ENCODE measurements at regions not wholly inside any gene's neighbourhood (a gene's known extent, or its start where the extent isn't known, plus 50 kb on each side); places are given as distances from the start of the nearest gene placed in this dataset.
A peak's percentile ranks its signal among the peaks of the same experiment; 100 is the strongest.
"Not testable (repeated sequence)": the region's sequence is repeated elsewhere in the genome, so short reads cannot be mapped to it uniquely, and the experiment has no call there.

DNA sequence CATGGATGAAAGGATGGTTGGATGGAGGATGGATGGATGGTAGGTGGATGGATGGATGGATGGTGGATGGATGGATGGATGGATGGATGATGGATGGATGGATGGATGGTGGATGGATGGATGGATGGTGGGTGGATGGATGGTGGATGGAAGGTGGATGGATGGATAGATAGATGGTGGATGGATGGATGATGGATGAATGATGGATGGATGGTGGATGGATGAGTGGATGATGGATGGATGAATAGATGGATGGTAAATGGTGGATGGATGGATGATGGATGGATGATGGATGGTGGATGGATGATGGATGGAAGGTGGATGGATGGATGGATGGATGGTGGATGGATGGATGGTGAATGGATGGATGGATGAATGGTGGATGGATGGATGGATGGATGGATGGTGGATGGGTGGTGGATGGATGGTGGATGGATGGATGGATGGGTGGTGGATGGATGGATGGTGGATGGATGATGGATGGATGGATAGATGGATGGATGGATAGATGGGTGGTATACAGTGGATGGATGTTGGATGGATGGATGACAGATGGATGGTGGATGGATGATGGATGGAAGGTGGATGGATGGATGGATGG is 350.8 kb downstream of the BRD1 start:
- no peak for DNase-seq

DNA sequence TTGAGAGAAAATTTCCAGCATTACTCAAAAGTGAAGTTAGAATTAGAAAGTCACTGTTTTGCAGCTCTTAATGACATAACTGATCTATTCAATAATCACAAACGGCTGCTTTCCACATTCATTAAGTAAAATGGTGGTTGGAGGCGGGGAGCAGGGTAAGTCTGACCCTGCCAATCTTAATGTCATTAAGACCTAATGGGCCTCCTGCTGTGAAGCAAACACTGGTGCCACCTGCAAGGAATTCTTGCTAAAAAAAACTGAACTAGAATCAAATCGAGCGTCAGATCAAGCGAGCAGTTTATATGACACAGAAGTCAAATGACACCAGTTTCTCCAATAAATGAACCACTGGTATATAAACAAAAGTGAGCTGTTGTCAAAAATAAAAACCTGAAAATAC is 351.5 kb downstream of the BRD1 start:
- no peak for DNase-seq

DNA sequence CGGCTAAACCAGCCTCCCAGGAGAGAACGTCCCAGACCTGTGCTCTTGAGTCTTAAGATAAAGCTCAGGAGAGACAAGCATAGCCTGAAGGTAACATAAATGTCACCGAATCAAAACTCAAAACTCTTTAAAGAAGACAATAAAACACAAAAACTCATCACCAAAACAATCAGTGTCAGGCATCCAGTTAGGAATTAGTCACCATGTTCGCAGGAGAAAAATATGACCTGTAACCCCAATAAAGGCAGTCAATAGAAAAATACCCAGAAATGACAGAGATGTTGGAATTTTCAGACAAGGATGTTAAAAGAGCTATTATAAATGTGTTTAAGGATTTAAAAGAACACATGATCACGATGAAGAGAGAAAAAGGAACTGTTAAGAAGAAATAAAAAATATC is 352.4 kb downstream of the BRD1 start:
- no peak for DNase-seq

DNA sequence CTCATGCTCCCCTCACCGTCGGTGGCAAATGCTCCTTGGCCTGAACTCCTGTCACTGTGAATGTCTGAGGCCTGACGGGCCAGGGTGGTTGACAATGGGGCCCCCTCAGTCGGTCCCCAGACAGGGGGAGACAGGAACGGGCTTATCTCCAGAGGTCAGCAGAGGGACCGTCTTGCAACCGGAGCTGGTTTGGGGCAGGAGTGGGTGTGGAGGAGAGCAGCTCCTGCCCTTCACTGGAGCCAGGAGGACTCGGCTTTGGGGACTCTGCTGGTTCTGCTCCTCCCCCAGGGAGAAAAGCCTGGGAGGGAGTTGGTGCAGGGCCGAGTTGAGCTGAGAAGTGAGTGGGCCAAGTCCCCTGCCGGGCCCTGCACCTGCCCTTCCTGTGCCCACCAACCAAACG is 354.4 kb downstream of the BRD1 start:
- no peak for DNase-seq

DNA sequence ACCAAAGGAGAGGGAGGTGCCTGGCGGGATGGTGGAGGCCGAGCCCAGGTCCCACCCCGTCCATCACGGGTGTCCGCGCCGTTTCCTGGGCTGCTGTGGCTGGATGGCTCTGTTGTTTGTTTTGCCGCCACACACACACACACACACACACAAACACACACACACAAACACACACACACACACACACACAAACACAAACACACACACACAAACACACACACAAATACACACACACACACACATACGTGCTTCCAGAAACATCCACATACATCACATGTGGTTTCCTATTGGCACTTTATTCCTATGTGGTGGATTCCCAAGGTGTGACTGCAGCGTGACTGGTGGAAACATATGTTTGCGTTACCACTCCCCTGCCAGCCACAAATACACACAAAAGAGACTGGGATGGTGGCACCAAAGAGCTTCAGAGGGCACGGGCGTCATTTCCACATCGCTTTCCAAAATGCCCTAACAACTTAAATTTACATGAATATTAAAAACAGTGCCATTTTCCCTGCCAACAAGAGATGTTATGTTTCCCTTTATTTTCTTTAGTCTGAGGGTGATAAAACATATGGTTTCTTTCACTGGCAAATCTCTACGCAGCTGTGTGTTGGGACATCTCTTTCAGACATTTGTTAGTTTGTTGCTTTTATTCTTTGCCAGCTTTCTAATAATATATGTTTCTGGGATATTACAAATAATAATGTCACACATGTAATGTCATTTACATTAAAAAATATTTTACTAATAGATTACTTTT is 356.8 kb downstream of the BRD1 start:
- DNase-seq: no peak

DNA sequence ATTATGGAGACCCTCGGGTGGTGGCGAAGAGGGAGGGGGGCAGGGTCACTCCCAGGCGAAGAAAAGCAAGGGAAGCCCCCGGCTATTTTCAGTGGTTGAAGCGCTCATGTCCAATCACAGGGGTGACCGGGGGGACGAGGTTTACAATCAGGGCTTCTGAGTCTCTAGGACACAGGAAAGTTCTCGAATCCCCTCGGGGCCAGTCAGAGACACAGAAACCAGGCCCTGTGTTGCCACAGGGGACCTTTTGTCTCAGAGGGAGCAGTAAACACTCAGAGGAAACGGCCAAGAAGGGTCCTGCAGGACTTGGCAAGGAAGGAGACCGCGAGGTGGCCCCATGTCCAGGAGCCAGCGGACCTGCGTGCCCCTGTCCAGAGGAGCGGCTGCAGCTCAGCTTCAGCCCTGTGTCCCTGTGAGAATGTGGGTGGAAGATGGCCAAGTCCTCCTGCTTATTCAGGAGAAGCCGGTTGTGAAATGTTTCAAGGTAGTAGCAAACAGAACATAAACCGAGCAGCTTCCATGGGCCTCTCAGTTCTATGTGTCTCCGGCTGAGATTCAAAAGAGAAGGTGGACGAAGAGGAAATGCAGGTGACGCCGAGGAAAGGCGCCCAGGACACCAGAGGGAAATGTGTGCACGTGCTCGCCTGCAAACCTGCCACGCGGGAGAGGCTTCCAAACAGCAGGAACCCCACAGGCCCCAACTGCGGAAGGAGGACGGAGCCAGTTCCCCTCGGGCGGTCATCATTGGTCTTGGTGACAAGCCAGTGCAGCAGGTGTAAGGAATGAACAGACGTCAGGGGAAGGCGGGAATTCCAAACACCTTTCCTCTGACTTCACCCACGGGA is 357.6 kb downstream of the BRD1 start:
- no peak for DNase-seq

DNA sequence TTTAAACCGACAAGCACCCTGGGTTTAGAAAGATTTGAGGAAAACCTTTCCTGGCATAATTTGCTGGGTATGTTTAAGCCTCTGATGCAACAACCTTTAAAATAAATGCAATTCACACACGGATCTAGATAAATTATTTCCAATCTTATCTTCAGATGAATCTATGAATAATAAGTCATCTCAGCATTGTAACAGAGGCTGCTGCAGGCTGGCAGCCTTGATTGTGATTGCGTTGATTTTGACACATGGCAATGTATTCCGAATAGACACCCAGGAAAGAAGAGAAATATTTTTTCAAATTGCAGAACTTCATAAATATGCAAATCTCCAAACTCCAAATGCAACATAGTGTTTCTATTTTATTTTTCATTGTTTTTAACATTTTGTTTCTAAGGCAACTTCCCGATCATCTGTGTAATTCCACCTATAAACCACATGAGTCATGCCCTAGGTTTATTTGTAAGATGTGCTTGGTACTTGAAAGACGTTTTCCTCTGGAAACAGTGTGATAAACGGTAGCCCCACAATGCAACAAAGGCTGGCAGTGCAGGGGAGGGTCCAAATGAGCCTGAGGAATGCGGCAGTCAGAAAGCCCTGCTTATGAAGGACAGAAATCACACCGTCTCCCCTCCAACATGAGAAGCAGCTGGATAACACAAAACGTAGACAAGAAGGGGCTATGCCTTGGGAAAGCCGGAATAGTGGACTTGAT is 359.0 kb downstream of the BRD1 start:
- DNase-seq: no peak

DNA sequence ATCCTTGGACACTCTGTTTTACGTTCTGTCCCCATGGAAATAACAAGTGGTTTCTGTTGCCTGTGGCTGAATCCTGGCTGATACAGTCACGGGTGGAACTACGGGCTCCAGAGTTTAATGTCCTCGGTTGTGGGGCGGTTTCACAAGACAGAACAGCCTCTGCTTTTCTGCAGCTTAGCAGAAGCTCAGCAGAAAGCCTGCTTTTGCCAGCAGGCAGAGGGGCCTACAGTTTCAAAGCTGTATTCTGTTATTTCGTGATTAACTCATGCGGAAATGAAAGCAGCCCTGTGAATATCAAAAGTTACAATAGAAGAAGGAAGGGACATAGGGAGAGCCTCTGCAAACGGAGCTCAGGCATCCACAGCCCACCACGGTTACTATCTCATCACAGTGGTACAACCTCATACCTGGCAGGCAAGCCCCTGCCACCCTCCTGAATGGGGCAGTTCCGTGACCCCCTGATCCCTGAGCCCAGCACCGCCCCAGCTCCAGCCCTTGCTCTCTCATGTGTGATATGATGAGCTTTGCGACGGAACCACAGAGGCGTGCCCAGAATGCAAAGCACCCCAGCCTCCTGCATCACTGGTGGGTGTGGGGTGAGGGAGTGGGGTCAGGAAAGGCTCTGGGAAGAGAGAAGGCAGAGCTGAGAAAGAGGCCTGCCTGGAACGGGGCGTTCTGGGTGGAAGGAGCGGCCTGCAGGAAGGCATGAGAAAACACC is 360.6 kb downstream of the BRD1 start:
- no peak for DNase-seq

DNA sequence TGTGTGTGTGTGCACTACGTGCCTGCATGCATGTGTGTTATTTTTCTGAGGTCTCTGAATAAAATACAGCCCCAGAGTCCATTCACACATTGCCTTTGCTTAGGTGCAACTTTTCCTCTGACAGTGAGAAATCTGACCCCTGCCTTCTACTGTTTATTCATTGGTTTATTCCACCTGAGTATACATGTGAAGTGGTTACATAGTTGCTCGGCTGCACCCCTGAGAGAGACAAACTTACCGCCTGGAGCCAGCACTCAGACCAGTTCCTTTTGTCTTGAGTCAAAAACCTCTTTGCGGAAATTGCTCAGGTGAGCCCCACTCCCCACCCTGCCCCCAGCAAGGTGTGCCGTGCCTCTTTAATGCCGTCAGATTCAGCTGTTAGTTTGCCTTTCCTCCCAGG is 363.6 kb downstream of the BRD1 start:
- peak; percentile 92 for DNase-seq

DNA sequence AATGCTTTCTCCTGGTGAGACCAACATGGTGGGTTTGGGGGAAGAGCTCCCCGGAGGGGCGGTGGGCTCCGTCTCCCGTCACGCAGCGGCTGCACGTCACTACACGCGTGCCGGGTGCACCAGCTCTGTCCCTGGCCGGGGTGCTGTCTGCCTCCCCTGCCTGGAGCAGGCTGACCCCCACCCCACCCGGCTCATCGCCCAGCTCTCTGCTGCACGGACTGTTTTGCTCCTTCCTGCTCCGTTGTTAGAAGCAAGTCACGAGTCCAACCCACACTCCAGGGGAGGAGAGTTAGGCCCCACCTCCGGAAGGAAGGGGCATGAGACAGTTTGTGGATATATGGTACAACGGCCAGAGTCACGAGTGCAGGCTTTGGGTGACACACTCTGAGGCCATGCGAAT is 364.9 kb downstream of the BRD1 start:
- no peak for DNase-seq

DNA sequence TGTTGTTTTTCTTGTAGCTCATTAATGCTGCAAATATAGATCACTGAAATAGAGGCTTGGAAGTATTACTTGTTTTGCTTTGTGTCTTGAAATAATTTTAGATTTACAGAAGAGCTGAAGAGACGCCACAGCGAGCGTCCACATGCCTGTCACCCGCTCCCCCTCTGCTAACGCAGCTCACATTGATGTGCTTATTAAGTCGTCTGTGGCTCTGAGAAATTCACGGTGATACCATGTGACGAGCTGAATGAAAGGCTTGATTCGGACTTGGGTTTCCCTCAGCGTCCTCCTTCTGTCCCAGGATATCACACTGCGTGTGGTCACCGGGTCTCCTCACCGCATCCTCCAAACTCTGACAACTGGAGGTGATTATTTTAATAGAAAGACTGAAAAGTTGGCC is 365.4 kb downstream of the BRD1 start:
- no peak for DNase-seq

DNA sequence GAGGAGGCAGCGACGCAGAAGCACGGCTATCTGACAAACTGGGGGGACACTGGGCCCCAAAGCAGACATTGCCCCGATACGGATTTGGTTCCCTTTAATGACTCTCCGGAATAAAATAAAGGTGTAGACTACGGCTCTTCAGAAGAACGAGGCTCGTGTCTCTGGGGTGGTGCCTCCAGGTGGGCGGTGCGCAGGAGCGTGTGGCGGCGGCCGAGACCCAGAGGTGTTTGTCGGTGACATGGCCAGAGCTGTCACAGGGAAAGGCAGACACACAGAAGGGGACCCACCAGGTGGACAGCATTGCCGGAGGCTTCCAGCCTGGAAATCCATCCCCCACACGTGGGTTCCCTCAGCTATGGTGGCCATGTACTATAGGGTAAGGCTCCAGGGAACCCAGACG is 366.0 kb downstream of the BRD1 start:
- DNase-seq: no peak

DNA sequence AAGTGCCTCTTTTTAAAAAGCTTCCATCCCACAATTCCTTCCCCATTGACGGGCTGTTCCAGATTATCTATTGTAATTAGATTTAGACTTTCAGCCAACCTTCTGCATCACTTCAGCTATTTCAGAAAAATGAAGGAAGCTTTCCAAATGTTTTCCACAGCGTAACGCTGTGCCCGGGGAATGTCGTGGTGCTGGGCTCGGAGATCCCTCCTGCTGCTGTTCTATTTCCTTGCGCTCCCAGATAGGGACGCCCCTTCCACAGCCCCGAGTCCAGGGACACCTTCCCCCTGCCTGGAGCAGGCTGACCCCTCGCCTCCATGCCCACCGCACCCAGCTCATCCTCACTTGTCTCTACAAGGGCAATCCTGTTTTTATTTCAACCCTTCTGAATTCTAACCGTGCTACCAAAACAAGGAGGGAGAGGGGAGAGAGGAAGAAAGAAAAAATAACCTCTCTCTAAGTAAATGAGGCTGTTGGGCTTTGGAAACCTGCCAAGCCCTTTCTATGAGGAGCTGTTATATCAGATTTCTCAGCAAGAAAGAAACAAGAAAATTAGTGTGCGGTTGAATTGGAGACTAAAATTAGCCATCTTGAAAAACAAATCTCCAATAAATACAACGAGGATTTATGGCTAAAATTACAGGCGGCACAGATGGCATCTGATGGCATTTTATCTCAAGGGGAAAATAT is 366.9 kb downstream of the BRD1 start:
- DNase-seq: no peak

DNA sequence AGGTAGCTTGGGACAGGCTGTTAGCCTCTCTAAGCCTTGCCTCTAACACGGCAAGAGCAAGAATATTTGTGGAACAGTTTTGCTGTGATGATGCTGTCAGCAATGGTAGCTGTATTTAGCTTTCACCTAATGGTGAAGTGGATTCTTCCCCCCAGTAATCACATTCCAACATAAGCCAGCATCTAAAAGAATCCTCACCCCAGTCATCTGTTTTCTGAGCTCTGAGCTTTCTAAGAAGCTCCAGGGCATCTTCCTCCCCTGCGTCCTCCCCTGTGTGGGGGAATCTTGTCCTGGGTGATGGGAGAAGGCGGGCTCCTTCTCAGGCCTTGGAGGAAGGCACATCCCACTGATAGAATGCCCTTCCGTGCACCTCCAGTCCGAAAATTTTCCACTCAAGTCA is 367.6 kb downstream of the BRD1 start:
- DNase-seq: no peak

DNA sequence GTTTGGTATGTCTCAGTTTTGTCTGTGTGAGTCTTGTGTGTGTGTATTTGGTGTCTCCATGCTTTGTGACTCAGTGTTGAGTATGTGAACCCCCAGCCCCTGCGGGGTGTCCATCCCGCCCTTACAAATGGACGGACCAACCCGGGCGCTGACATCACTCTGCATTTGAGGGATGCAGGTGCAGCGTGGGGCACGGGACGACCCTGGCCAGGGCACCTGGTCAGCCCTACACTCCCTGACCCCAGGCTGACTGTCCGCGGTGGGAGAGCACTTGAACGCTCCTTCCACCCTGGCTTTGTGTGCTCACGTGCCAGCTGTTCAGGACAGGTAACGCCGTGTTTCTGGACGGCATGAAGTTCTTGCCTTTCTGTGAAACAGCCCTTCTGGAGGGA is 369.0 kb downstream of the BRD1 start:
- DNase-seq: no peak

DNA sequence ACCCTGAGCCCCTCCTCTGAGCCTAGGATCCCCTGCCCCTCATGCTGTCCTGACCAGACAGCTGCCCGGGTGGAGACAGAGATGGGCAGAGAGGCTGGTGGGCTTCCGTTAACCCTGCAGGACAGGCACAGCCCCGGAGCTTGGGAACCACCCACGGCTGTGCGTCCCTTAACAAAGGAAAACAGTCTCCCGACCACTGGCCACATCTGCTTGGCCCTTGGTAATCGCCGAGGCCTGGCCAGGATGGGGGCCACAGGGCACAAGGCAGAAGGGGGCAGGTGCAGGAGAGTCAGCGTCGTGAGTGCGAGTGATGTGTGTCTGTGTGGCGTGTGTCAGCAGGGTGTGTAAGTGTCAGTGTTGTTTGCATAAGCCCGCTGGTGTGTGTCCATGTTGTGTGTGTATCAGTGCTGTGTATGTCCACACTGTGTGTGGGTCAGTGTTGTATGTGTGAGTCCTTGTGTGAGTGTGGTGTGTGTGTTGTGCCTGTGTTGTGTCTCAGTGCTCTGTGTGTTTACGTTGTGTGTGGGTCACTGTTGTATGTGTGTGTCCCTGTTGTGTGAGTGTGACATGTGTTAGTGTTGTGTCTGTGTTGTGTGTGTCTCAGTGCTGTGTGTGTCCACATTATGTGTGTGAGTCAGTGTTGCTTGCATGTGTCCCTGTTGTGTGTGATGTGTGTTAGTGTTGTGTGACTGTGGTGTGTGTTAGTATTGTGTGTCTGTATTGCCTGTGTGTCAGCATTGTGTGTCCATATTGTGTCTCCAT is 369.5 kb downstream of the BRD1 start:
- no peak for DNase-seq

DNA sequence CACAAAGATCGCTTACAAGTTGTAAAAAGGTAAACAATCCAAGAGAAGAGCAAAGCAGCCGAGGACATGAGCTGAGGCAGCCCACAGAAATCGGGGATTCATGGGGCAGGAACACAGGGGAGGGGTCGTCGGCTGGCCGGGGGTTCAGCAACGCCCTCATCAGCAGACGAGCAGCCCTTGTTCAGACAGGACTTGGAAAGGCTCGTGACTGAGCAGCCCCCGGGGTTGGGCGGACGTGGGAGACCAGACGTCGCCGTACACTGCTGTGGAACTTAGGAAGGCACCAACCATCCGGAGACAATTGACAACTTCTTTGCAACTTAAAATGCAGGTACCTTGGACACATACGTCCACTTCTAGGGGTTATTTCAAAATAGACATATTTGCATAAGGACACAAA is 370.5 kb downstream of the BRD1 start:
- DNase-seq: no peak

DNA sequence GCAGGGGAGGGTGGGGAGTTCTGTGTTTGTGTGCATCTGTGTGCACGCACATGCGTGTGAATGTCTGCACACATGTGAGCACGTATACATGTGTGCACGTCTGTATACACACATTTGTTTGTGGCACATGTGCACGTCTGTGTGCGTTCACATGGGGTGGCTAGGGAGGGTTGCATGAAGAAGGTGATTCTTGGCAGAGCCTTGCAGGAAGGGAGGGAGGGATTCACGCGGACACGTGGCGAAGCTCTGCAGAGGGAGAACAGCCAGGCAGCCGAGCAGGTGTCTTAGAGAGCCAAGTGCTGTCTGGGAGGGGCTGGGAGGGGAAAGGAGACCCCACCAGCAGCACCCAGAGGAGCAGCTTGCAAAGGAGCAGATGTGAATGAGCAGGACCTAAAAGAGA is 372.1 kb downstream of the BRD1 start:
- no peak for DNase-seq

DNA sequence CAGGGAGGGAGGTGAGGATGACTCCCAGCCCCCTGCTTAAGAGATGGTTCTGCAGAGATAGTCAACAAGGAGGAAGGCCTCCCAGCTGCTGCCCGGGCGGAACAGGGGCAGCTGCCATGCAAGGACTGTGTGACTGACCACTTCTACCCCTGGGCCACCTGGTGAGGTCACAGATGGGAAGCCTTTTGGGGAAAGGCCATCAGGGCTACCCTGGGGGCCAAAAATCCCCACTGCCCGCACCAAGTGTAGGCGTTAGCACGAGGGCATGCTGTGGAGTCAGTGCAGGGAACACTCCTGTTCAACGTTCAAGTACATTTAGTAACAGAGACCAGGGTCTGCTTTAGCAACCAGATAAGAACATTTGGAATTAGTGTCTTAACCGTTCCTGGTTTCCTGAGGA is 372.9 kb downstream of the BRD1 start:
- no peak for DNase-seq

DNA sequence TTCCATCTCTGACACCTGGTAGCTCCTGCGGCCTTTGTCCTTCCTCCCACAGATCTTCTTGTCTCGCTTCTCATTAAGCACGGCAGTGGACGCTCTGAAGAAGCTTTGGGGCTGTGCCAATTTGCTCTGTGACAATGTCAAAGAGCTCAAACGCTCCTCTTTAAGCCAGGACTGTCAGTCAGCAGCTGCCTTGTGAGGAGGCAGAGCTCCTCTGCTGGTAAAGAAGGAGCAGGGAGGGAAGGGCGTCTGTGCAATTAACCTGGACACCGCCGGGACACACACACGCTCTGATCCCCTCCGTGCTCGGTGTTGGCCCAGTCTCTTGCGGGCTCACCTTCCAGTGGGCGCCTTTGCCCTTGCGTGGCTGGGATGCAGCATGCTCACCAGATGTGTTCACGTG is 373.9 kb downstream of the BRD1 start:
- DNase-seq: no peak

DNA sequence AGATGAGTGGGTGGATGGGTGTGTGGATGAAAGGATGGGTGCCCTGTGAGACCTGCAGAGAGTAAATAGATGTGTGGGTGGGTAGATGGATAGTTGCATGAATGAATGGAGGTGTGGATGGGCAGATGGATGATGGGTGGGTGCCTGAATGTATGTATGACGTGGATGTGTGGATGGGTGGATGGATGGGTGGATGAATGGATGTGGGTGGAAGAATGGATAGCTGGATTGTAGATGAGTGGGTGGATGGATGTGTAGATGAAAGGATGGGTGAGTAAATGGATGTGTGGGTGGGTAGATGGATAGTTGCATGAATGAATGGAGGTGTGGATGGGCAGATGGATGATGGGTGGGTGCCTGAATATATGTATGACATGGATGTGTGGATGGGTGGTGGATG is 374.7 kb downstream of the BRD1 start:
- DNase-seq: not testable (repeated sequence)
